ENCODE measurements at regions not wholly inside any gene's neighbourhood (a gene's known extent, or its start where the extent isn't known, plus 50 kb on each side); places are given as distances from the start of the nearest gene placed in this dataset.

- TF ChIP-seq CTCF (IDR thresholded peaks at IDR 0.05) (no peak), POLR2AphosphoS5 (IDR thresholded peaks at IDR 0.05; ENCODE audit: insufficient read depth in 1 of 2, low read depth in 1 of 2) (no peak), POLR2A (IDR thresholded peaks at IDR 0.05) (no peak)
These were observed 62.7 kb downstream of the CRYGS start for GRCh38 chr3:186481526-186481925.
